Ascending aorta (tissue), 2 donors: ENCODE measurements at regions not wholly inside any gene's neighbourhood (a gene's known extent, or its start where the extent isn't known, plus 50 kb on each side); places are given as distances from the start of the nearest gene placed in this dataset.

ENCODE experiments used
- DNase-seq, 2 donors: peaks; one replicate each; pipeline ENCODE4 v3.0.0-alpha.2; 2019; ENCODE audit warnings: low spot score in 2 of 2
- H3K27ac ChIP-seq, 2 donors: fragments of 200-600 bp; sonication (generic); one replicate each; pipeline ENCODE4 v1.5.1; 2016 to 2017; ENCODE audit warnings: mild to moderate bottlenecking in 1 of 2
- H3K27me3 ChIP-seq: fragments of 200-600 bp; sonication (generic); one replicate; pipeline ENCODE4 v1.5.1; 2017
- H3K36me3 ChIP-seq, 2 donors: fragments of 200-600 bp; sonication (generic); one replicate each; pipeline ENCODE4 v1.5.1; 2016
- H3K4me1 ChIP-seq, 2 donors: fragments of 200-600 bp; sonication (generic); one replicate each; pipeline ENCODE4 v1.5.1; 2016 to 2017; ENCODE audit warnings: mild to moderate bottlenecking in 1 of 2
- H3K4me3 ChIP-seq, 2 donors: fragments of 200-600 bp; sonication (generic); one replicate each; pipeline ENCODE4 v1.5.1; 2016 to 2017; ENCODE audit warnings: mild to moderate bottlenecking in 1 of 2
- H3K9me3 ChIP-seq, 2 donors: fragments of 200-600 bp; sonication (generic); one replicate each; pipeline ENCODE4 v1.5.1; 2016
- CTCF ChIP-seq, 3 experiments: fragments of 200-600 bp in 2 of 3; fragments of 450-650 bp in 1 of 3; sonication (generic) in 2 of 3; IDR thresholded peaks; one replicate each; pipeline ENCODE4 v1.5.1; 2016 to 2019; ENCODE audit warnings: antibody characterized with exemption in 3 of 3, mild to moderate bottlenecking in 1 of 3, moderate library complexity in 1 of 3
- intact Hi-C: fragments of 100-400 bp; cut with DNase I; formaldehyde crosslinking; loops from one replicate; pipeline ENCODE4 v1.15.1; 2023

DNA sequence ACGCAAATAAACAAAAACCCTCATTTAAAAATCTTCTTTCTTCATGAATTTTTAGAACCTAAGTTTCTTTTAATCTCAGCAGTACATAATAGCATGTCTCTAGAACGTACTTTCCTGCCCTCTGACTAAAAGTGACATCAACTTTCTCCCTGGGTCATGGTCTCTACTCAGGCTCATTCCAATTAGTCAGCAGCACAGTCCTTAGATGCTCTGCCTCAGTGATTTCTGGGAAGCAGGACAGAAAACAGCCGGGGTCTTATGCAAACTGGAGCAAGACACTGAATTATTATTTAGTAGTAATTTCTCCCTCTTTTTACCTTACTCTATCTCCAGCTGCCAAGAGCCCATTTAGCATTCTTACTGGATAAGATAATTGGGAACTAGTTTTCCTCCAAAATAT lies 365.2 kb downstream of the TUSC7 start:
- no peak for DNase-seq

DNA sequence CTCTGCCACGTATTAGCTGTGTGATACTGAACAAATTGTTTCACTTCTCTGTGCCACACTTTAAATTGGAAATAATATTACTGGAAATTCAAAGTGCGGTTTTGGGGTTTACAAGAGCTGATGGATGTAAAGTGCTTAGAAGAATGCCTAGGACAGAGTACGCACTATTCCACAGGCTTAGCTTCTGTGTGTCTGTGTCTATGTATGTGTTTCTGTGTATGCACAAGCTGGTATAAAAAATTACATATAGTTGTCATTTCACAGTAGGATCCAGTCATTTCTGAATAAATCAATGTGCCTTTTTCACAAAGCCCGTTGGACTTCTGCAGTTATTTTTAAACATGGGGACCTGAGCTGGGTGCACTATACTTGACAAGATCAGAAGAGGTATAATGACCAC lies 370.4 kb downstream of the TUSC7 start:
- no peak for TF ChIP-seq CTCF (IDR thresholded peaks at IDR 0.05)
- no peak for DNase-seq
- Histone ChIP-seq H3K36me3 (no peaks in the 10 kb centered on the region), H3K4me3 (no peak overlapping the region), H3K27ac (no peak overlapping the region), H3K4me1 (no peaks in the 10 kb centered on the region), H3K9me3 (no peaks in the 10 kb centered on the region), H3K27me3 (no peaks in the 10 kb centered on the region)
- intact Hi-C loops, result loop anchor here (10.0 kb wide), 1 partner anchor 215 kb away; no protein-coding TSS in a partner anchor

More for the DNA sequence above, 365.2 kb downstream of the TUSC7 start:
- Histone ChIP-seq H3K27ac (no peak overlapping the region), H3K9me3 (no peaks in the 10 kb centered on the region), H3K27me3 (no peaks in the 10 kb centered on the region), H3K36me3 (no peaks in the 10 kb centered on the region), H3K4me1 (no peaks in the 10 kb centered on the region), H3K4me3 (no peak overlapping the region)
- intact Hi-C loops, result loop anchor here (10.0 kb wide), 1 partner anchor 210 kb away; no protein-coding TSS in a partner anchor
- TF ChIP-seq CTCF (IDR thresholded peaks at IDR 0.05), result no peak

DNA sequence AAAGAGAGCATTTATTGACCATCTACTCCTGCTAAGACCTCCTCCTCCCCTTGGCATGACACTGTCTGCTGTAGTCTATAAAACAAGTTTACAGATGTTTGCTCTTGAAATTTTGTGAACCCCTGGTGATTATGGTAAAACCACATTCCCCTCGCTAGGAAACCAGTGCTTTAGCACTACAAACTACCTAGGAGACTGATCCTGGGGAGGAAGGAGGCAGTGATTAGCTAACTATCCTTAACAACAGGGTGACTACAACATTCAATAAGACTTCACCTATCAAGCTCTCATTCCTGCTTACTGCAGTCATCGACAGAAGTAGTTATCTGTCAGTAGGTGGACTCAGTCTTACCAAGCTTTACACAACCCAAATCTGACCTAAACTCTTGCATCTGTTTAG lies 371.3 kb downstream of the TUSC7 start:
- no peak overlapping the region for H3K4me3 ChIP-seq
- intact Hi-C loops, result no loop called here
- TF ChIP-seq CTCF (IDR thresholded peaks at IDR 0.05), result no peak
- no peaks in the 10 kb centered on the region for H3K4me1 ChIP-seq
- no peaks in the 10 kb centered on the region for H3K36me3 ChIP-seq
- no peak for DNase-seq
- no peak overlapping the region for H3K27ac ChIP-seq
- H3K27me3 ChIP-seq, result no peaks in the 10 kb centered on the region
- no peaks in the 10 kb centered on the region for H3K9me3 ChIP-seq

DNA sequence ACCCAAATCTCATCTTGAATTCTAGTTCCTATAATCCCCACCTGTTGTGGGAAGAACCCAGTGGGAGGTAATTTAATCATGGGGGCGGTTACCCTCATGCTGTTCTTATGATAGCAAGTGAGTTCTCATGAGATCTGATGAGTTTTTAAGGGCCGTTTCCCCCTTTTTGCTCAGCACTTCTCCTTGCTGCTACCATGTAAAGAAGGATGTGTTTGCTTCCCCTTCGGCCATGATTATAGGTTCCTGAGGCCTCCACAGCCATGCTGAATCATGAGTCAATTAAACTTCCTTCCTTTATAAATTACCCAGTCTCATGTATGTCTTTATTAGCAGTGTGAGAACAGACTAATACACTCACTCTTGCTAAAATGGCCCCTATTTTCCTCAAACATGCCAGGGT lies 374.7 kb downstream of the TUSC7 start:
- no peak for TF ChIP-seq CTCF (IDR thresholded peaks at IDR 0.05)
- Histone ChIP-seq H3K27ac (no peak overlapping the region), H3K36me3 (no peaks in the 10 kb centered on the region), H3K9me3 (no peaks in the 10 kb centered on the region), H3K4me1 (no peaks in the 10 kb centered on the region), H3K4me3 (no peak overlapping the region), H3K27me3 (no peaks in the 10 kb centered on the region)
- intact Hi-C loops, result no loop called here
- DNase-seq, result no peak

DNA sequence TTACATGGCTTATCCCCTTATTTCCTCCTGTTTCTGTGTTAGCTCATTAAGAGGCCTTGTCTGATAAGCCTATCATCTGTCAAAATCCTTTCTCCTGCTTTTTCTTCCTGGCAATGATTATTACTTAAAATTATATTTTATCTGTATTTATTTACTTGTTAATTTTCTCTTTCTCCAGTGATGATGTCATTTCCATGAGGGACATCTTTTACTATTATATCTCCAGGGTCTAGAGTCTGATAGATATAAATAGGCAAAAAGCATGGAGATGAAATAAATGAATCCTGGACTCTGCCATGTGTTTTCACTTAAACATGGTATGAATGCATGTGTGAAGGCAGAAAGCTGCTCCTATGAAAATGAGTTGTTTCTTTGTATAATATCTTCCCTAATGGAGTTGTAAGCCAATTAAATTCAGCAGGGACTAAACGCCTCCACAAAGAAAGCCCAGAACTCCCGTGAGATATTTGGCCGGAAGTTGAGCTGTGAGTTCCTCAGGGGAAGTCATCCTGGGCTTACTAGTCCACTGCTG lies 375.2 kb downstream of the TUSC7 start:
- no peaks in the 10 kb centered on the region for H3K9me3 ChIP-seq
- intact Hi-C loops, result no loop called here
- H3K27me3 ChIP-seq, result no peaks in the 10 kb centered on the region
- no peak for DNase-seq
- no peak for TF ChIP-seq CTCF (IDR thresholded peaks at IDR 0.05)
- no peak overlapping the region for H3K4me3 ChIP-seq
- no peak overlapping the region for H3K27ac ChIP-seq
- H3K36me3 ChIP-seq, result no peaks in the 10 kb centered on the region
- no peaks in the 10 kb centered on the region for H3K4me1 ChIP-seq

DNA sequence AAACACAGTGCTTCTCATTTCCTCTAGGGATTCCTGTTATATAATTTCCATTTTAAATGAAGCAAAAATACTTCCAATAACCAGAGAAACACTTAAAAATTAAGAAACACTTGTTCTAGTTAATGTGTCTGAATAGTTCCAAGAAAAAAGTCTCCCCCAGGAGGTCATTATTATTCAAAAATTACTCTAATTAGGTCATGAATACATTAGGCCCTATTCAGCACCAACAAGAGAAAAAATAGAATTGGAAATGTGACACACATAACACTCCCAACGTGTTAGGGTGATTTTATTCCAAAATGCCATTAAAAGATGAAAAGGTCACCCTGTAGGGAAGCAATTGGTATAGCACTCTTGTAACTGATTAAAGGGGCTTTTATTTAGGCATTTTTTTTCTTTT lies 382.1 kb downstream of the TUSC7 start:
- Histone ChIP-seq H3K27me3 (no peaks in the 10 kb centered on the region), H3K4me1 (no peaks in the 10 kb centered on the region), H3K27ac (no peak overlapping the region), H3K4me3 (no peak overlapping the region), H3K9me3 (no peaks in the 10 kb centered on the region), H3K36me3 (no peaks in the 10 kb centered on the region)
- no peak for DNase-seq
- no peak for TF ChIP-seq CTCF (IDR thresholded peaks at IDR 0.05)
- intact Hi-C loops, result no loop called here
